G401 (cell line): ENCODE measurements at regions not wholly inside any gene's neighbourhood (a gene's known extent, or its start where the extent isn't known, plus 50 kb on each side); places are given as distances from the start of the nearest gene placed in this dataset.

Experiments used
- DNase-seq: peaks from one replicate; pipeline ENCODE4 v3.0.0-alpha.2; 2015; ENCODE audit warnings: low spot score
- in situ Hi-C: cut with HindIII; loops from 2 replicates; pipeline ENCODE4 v1.10.0; 2016; ENCODE audit warnings: low sequenced_read_pairs, mixed read lengths

- no peak for DNase-seq
- in situ Hi-C loops, result no loop called here
Measured at GRCh38 chr17:70863436-70864248, 694.3 kb downstream of the KCNJ2 start.

GRCh38 chr17:70865993-70866804 is 696.9 kb downstream of the KCNJ2 start:
- in situ Hi-C loops, result no loop called here

GRCh38 chr17:70868149-70868548 is 698.8 kb downstream of the KCNJ2 start:
- no peak for DNase-seq
- in situ Hi-C loops, result no loop called here

More at GRCh38 chr17:70865993-70866804, 696.9 kb downstream of the KCNJ2 start:
- DNase-seq, result no peak

- in situ Hi-C loops, result no loop called here
- DNase-seq, result no peak
Measured at GRCh38 chr17:70869402-70870085, 700.2 kb downstream of the KCNJ2 start.

GRCh38 chr17:70871180-70871818 is 702.0 kb downstream of the KCNJ2 start:
- in situ Hi-C loops, result no loop called here
- no peak for DNase-seq

- in situ Hi-C loops, result no loop called here
- DNase-seq, result no peak
Measured at GRCh38 chr17:70872103-70872502, 702.8 kb downstream of the KCNJ2 start.

GRCh38 chr17:70875729-70876310 is 706.5 kb downstream of the KCNJ2 start:
- in situ Hi-C loops, result no loop called here
- no peak for DNase-seq

GRCh38 chr17:70878879-70879278 is 709.5 kb downstream of the KCNJ2 start:
- DNase-seq, result no peak
- in situ Hi-C loops, result no loop called here

- in situ Hi-C loops, result no loop called here
- no peak for DNase-seq
Measured at GRCh38 chr17:70879401-70879800, 710.1 kb downstream of the KCNJ2 start.

- DNase-seq, result no peak
- in situ Hi-C loops, result no loop called here
Measured at GRCh38 chr17:70881093-70881492, 711.8 kb downstream of the KCNJ2 start.

GRCh38 chr17:70882504-70882903 is 713.2 kb downstream of the KCNJ2 start:
- DNase-seq, result no peak

GRCh38 chr17:70886648-70887047 is 717.3 kb downstream of the KCNJ2 start:
- in situ Hi-C loops, result no loop called here
- no peak for DNase-seq

More at GRCh38 chr17:70882504-70882903, 713.2 kb downstream of the KCNJ2 start:
- in situ Hi-C loops, result no loop called here

GRCh38 chr17:70888324-70888723 is 719.0 kb downstream of the KCNJ2 start:
- DNase-seq, result no peak
- in situ Hi-C loops, result no loop called here

- DNase-seq, result no peak
- in situ Hi-C loops, result no loop called here
Measured at GRCh38 chr17:70891306-70891705, 722.0 kb downstream of the KCNJ2 start.

GRCh38 chr17:70892527-70892926 is 723.2 kb downstream of the KCNJ2 start:
- in situ Hi-C loops, result no loop called here

GRCh38 chr17:70896843-70897242 is 727.5 kb downstream of the KCNJ2 start:
- in situ Hi-C loops, result no loop called here
- no peak for DNase-seq

More at GRCh38 chr17:70892527-70892926, 723.2 kb downstream of the KCNJ2 start:
- DNase-seq, result no peak

GRCh38 chr17:70897446-70897845 is 728.1 kb downstream of the KCNJ2 start:
- DNase-seq, result no peak
- in situ Hi-C loops, result no loop called here

- in situ Hi-C loops, result no loop called here
- DNase-seq, result no peak
Measured at GRCh38 chr17:70901870-70902269, 732.5 kb downstream of the KCNJ2 start.

GRCh38 chr17:70905796-70906195 is 736.5 kb downstream of the KCNJ2 start:
- no peak for DNase-seq
- in situ Hi-C loops, result no loop called here
